Left ventricle myocardium superior (tissue), 1 donor: ENCODE measurements at regions not wholly inside any gene's neighbourhood (a gene's known extent, or its start where the extent isn't known, plus 50 kb on each side); places are given as distances from the start of the nearest gene placed in this dataset.

Source experiments
- ATAC-seq: fragments of 200-7000 bp; cut with Tn5 transposase; one replicate; pipeline ENCODE4 v1.9.1; 2020; ENCODE audit warnings: mild to moderate bottlenecking, moderate library complexity
- DNase-seq: peaks from one replicate; pipeline ENCODE4 v3.0.0-alpha.2; 2020
- intact Hi-C: fragments of 100-400 bp; cut with micrococcal nuclease; formaldehyde crosslinking; loops from one replicate; pipeline ENCODE4 v1.11.0; 2022
- donor health status: DM: no; HTN: yes; CAD: no; lungs with severe emphysema.

DNA sequence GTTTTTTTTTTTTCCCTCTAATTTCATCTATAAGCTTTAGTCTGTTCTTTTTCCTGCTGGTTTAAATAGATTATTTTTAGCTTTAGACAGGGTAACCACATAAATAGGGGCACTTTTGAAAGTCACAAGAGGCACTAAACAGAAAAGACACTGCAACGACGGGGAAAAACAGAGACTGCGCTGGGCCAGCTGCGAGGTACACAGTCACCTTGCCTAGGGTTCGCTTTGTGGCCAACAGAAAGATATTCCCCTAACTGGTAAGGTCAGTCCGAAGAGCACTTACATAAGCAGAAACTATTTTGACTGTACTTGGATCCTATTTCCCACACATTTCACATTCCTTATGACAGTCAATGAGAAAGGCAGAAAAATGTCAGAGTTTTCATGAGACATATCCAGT, 175.6 kb upstream of the PHF14 start:
- no peak for ATAC-seq
- no peak for DNase-seq
- intact Hi-C loops = no loop called here

DNA sequence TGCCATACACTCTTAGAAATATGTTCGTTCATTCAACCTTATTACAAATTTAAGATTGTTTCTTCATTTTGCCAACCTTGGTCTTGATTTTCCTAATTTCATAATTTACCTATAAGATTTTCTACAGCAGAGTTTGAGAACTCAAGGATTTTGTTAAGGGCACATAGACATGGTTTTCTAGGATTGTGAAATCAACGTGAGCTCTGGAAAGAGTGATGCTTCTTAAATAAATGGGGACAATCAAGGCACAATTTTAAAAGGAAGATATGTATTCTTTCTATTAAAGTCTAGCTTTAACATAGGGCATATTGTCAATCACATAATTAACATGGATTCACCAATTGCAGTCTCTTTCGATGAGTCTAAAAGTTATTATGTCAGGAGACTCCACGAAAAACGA, 174.2 kb upstream of the PHF14 start:
- ATAC-seq (no peak), DNase-seq (no peak)
- intact Hi-C loops = no loop called here

DNA sequence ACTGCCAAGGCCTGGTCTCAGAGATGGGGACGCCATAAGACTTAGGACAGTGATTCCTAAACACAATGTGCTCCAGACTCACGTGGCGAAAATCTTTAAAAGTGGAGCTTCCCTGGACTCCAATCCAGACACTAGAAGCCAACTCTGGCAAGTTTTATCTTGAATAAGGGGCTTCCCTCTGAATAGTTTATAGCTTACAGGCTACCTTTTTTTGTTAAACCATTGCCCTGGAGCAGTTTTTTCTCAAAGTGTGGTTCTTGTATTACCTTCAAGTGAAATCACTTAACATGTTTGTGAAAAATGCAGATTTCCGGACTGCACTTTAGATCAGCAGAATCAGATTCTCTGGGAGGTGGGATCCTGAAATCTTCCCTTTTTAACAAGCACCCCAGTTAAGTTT, 171.7 kb upstream of the PHF14 start:
- DNase-seq (no peak), ATAC-seq (no peak)
- intact Hi-C loops = no loop called here

DNA sequence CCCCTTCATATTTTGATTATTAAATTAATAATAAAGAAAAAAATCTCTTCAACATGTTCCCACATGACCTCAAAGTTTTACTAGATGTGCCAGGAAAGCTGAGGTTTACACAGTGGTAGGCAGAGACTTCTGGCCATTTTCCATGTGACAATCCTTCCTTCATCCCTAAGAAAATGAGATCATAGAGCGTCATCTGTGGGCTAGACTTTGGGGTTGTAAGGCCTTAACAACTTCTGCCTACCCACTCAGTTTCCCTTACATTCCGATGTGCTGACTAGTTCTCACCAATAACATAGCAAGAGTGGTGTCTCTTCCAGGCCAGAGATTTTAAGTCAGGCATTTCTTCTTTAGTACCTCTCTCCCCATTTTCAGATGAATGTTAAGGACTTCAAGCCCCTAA, 171.1 kb upstream of the PHF14 start:
- no peak for DNase-seq
- no peak for ATAC-seq
- intact Hi-C loops = no loop called here

DNA sequence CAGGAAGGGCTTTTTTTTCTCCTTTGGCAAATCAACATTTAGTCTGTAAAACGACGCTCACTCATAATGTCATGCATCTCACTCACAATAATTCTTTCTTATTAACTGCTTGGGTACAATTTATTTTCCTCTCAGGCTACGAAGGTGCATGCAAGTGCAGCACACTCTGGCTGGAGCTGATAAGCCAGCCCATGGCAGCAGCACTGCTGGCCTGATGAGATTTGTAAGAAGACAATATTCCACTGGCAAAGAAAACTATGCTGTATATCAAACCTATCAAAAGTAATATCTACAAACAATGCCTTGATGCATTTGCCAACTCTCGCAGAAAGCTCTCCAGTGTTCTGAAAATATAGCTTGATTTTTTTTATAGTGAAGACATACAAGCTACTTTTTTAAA, 170.0 kb upstream of the PHF14 start:
- intact Hi-C loops = no loop called here
- no peak for ATAC-seq
- DNase-seq = no peak

DNA sequence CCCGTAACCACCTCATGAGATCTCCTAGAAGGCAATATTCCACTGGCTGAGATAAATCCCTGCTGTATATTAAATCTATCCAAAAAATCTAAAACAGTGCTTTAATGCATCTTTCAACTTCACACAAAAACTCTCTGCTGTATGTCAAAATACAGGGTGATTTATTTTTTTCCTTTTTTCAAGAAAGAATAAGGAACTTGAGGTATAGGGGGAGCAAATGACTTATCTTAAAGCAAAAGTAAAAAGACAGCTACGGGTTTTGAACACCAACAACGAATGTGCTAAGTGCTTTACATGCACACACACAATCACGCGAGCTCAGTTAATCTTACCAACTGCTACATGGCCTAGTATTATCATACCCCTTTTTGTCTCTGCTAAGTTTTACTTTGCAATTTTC, 168.9 kb upstream of the PHF14 start:
- DNase-seq (no peak), ATAC-seq (no peak)
- intact Hi-C loops = no loop called here

DNA sequence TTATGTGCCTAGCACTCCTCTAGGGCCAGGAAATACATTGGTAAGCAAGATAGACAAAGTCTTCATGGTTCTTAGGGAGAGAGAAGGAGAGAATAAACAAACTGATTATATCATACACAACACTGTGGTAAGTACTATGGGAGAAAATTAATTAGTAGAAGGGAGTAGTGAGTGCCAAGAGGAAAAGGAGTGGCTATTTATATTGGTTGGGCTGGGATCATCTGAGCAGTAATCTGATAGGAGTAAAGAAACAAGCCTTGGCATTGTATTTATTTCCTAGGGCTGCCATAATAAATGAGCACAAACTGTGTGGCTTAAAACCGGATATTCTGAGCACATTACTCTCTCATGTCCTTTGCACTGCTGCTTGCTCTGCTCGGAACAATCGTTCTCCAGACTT, 158.1 kb upstream of the PHF14 start:
- no peak for ATAC-seq
- intact Hi-C loops = no loop called here
- DNase-seq = no peak

DNA sequence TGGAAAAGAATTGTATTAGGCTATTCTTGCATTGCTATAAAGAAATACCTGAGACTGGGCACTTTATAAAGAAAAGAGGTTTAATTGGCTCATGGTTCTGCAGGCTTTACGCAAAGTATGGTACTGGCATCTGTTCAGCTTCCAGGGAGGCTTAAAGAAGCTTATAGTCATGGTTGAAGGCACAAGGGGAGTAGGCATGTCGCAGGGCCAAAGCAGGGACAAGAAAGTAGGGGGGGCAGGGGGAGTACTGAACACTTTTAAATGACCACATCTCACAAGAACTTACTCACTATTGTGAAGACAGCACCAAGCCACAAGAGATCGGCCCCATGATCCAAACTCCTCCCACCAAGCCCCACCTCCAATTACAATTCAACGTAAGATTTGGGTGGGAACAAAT, 152.5 kb upstream of the PHF14 start:
- DNase-seq (no peak), ATAC-seq (no peak)
- intact Hi-C loops = no loop called here

DNA sequence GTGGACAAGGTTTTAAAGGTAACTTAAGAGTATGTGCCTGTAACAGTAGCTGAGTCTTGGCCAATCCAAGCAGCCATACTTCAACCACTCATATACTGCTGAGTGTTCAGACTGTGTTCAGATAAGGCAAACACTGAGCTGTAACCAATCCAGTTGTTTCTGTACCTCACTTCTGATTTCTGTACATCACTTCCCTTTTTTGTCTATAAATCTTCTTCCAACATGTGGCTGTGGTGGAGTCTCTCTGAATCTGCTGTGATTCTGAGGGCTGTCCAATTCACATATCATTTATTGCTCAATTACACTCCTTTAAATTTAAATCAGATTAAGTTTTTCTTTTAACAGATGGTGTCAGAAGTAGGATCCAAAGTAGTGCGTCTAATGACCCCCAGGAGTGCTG, 149.5 kb upstream of the PHF14 start:
- no peak for ATAC-seq
- no peak for DNase-seq

DNA sequence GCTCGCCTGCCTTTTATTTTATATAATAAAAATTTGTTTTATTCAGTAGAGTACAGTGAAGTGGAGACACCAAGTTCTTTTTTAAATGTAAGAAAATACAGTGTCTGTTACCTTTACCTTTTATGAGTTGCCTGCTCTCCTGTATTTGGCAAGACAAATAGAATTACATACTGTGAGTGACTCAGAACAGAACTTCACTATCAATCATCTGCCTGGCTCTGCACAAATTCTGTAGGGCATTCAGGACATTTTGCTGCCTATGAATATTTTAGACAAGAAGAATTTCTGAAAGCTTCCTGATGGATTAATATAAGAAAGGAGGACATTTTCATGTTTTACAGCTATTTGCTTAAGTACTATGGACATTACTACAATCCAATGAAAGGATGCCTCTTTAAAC, 135.4 kb upstream of the PHF14 start:
- DNase-seq (no peak), ATAC-seq (no peak)
- intact Hi-C loops = no loop called here

More for the DNA sequence above, 149.5 kb upstream of the PHF14 start:
- intact Hi-C loops = no loop called here

DNA sequence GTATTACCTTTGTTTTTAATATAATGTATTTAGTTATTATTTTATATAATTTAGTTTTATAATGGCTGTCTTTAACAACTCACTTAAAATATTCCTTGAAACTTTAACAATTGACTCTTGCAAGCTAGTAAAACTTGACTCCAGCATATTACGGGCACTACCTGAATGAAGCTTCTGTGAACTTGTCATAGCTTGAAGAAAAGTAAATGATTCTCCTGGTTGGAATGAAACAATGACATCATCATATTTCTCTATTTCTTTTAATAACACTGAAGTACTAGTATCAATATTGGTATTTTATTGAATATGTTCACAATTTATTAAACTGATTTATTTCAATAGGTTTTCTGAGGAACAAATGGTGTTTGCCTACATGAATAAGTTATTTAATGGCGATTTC, 128.4 kb upstream of the PHF14 start:
- DNase-seq (no peak), ATAC-seq (no peak)
- intact Hi-C loops = no loop called here

DNA sequence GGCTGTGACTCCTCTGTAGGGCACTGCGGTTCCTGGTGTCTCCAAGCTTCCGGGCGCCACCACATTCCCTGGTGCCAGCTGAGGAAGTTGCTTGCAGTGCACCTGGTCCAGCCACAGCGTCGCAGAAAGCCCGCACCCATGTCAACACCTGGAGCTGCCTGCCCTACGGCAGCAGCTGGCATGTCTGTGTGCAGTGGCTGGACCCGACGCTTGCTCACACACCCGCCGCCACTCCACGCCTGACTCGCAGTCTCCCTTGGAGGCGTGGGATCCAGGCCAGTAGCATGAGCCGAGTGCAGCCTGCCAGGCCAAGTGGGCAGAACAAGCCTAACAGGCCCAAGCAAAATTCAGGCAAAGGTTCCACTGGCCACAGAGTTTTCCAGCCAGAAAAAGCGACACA, 118.1 kb upstream of the PHF14 start:
- intact Hi-C loops = no loop called here
- DNase-seq = no peak
- ATAC-seq = no peak

DNA sequence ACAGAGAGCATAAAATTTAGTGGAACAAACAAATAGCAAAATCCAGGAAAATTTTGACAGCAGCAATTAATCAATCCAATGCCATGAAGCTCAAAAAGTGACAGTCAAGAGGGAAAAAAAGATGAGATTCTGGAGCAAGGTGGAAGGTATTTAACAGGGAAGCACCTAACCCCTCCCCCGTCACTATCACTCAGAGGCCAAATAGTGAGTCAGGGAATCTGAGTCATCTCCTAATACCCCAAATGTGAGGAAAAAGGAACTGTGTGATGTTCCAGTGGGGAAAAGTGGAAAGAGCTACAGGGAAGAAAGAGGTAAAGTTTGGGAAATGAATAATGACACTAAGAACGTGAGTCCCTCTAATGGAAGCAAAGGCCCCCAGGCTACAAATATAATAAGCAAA, 113.2 kb upstream of the PHF14 start:
- no peak for ATAC-seq
- intact Hi-C loops = no loop called here
- DNase-seq = no peak

DNA sequence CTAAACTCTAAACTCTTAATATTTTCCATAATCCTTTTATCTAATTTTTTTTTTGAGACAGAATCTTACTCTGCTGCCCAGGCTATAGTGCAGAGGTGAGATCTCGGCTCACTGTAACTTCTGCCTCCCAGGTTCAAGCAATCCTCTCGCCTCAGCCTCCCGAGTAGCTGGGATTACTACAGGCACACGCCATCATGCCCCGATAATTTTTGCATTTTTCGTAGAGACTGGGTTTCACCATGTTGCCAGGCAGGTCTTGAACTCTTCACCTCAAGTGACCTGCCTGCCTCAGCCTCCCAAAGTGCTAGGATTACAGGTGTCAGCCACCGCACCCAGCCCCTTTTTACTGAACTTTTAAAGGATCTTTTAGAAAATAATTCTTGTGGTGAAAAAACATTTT, 110.2 kb upstream of the PHF14 start:
- ATAC-seq (no peak), DNase-seq (no peak)
- intact Hi-C loops = no loop called here

DNA sequence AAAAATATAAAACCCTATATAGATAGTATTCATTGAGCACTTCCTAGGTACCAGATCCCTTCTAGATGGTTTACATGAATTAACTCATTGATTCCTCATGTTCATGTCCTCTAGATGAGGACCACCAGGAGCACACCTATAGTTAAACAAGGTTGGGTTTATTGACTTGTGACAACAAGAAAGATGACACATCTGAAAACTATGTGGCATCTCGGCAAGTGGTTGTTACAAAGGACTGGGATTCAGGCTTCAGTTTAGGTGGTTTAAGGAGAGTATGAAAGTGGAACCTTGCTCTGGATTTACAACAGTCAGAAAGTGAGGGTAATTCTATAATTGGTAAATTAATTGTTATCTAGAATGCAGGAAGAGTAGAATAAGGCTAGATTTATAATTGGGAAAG, 99.0 kb upstream of the PHF14 start:
- ATAC-seq (no peak), DNase-seq (no peak)
- intact Hi-C loops = no loop called here

DNA sequence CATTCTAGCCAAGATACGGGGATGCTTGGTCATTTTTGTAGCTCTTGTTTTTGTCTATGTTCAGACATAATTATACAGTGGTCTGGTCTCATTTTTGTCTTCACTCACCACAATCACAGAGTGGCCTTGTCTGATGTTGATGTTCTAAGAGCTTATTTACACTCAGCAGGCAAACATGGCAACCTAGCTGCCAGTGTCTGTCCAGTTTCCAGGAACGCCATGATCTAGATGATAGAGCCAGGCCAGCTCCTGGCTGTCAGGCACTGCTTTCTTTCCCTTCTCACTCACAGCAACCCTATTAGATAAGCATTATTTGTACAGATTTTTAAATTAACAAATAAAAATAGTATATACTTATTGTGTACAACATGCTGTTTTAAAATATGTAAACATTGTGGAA, 98.6 kb upstream of the PHF14 start:
- ATAC-seq = peak; percentile 61
- DNase-seq = no peak
- intact Hi-C loops = no loop called here

DNA sequence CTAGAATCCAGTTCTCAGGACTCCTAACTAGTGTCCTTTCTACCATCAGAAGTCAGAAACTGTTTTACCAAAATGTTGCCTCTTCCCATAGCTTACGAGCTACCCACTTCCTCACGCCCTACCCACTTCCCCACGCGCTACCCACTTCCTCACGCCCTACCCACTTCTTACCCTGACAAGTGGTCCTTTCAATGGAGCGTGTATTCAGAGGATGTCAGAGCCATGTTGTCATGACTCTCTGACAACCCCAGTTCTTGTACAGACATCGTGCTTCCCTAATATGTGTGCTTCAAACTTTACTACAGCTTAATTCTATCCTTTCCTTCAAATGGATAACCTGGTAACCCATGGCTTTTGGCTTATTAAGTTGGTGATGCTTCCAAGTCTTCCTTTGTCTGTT, 84.8 kb upstream of the PHF14 start:
- no peak for ATAC-seq
- intact Hi-C loops = no loop called here
- DNase-seq = no peak

DNA sequence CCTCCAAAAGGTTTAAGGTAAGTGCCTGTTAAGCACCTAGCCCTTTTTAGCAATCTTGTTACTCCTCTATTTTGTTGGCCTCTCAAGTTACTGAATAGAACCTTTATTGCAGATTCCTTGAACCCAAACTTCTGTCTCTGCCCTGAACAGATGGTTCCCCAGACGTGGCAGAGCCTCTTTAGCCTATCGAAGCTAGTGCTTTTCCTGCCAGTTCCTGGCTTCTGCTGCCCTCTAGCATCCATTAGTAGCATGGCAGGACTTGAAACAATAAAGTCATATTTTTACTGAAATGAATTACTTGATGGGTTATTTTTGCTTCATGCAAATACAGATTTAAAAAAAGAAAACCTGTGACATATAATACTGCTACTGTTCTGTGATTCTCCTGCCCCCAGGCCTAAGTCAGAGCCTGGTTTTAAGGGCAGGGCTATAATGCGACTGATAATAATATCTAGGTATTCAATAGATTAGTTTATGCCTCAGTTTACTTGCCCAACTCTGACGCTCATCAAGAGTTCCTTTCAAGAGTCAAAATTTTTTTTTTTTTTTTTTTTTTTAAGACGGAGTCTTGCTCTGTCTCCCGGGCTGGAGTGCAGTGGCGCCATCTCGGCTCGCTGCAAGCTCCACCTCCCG, 84.3 kb upstream of the PHF14 start:
- ATAC-seq = peak; percentile 36
- intact Hi-C loops = no loop called here
- no peak for DNase-seq

DNA sequence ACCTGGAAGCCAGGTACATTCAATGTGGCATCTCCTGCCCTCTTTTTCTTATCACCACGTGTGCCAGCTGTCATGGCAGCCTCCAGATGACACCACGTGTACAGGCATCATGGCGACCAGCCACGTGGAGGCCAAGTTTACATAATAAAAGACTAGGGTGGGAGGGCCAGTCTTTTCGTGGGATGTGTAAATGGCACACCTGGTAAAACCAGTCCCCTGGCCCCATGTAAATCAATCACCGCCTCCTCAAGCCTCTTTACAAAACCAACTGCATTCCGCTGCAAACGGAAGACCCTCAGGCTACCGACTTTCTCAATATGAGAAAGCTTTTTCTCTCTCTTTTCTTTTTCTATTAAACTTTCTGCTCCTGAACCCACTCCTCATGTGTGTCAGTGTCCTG, 65.1 kb upstream of the PHF14 start:
- ATAC-seq (no peak), DNase-seq (no peak)
- intact Hi-C loops = no loop called here

DNA sequence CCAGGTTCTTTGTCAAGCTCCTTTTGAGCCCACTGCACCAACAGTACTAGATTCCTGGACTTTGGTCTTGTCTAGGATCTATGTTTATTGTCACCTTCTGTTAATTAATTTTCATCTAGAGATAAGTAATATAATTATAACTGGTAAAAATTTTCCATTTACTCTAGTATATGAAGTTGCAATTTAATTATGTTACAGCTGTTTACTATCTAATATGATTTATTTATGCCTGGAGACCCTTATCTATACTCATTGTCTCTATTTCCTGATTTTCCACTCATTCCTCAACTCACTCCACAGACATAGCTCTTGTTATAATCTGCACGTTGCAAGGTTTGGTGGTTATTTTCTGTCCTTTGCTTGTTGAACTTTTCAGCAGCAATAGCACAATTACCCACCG, 63.2 kb upstream of the PHF14 start:
- DNase-seq (no peak), ATAC-seq (no peak)
- intact Hi-C loops = no loop called here

DNA sequence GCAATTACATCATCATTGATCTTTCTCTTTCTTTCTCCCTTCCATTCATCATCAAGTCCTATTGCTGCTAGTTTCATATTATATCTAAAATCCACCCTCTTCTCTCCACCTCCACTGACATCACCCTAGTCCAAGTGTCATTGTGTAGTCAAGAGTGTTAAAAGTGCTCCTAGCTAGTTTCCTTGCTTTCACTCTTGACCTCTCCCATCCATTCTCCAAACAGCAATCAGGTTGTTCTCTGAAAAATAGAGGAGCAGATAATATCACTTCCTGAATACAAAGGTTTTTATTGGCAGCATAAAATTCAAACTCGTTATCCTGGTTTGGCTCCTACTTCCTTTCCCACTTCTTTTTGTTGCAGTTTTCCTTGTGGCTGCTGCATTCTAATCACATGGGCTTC, 61.6 kb upstream of the PHF14 start:
- ATAC-seq (no peak), DNase-seq (no peak)
- intact Hi-C loops = no loop called here

DNA sequence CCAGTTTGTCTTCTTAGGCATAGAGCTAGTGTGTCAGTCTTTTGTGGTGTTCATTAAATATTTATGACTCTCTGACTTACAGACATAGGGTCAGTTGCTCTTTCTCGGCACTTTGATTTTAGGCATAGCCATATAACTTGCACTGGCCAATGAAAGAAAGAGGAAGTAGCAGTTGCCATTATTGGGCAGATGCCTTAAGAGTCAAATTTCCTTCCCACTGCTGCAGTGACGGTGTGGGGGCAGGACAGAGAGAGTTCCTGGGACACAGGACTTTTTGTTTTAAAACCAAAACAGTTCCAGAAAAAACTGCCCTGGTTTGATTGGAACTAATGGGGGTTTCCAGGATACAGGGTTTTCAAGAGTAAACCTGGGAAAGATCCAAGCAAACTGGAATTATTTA, 60.2 kb upstream of the PHF14 start:
- intact Hi-C loops = no loop called here
- DNase-seq (no peak), ATAC-seq (no peak)
